ENCODE measurements at regions not wholly inside any gene's neighbourhood (a gene's known extent, or its start where the extent isn't known, plus 50 kb on each side); places are given as distances from the start of the nearest gene placed in this dataset.

GRCh38 chr11:81892770-81893635, 840.7 kb downstream of the FAM181B start:
- DNase-seq (ENCODE audit: low read depth in 2 of 2) = no peak

DNA sequence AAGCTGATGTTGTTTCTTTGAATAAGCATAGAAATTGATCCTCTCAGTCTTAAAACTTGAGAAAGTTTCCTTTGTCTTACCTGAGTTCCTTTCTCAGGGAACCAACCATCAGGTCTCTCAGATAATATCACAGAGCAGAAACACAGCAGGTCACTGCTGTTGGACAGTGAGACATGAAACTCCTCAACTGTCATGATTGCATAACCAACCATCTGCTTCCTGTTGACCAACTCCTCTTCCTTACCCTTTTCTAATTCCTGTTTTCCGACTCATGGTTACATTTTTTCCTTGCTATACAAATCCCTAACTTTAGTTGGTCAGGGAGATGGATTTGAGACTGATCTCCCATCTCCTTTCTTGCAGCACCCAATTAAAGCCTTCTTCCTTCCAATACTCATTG, 845.3 kb downstream of the FAM181B start:
- no peak for DNase-seq (ENCODE audit: low read depth in 2 of 2)

- no peak for DNase-seq (ENCODE audit: low read depth in 2 of 2)
Observed at GRCh38 chr11:81887671-81888070, 846.0 kb downstream of the FAM181B start.

- no peak for DNase-seq (ENCODE audit: low read depth in 2 of 2)
Observed at GRCh38 chr11:81886406-81887075, 847.1 kb downstream of the FAM181B start.

DNA sequence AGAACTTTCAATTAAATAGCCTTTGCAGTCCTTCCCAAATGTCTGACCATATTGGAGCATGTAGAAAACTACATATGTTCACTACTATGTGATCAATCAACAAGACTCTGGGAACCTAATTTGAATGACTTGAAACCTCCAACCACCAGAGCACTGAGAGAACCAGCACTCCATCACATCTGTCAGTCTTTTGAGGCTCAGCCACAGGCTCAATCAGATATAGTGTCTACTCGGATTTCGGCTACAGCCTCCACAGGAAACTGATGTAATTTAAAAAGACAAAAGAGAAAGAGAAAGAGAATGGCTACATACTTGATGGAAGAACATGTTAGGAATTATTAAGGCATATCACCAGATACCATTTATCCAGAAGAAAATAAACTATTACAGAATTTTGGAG, 859.0 kb downstream of the FAM181B start:
- DNase-seq (ENCODE audit: low read depth in 2 of 2) = no peak

- no peak for DNase-seq (ENCODE audit: low read depth in 2 of 2)
Observed at GRCh38 chr11:81870815-81871214, 862.8 kb downstream of the FAM181B start.

DNA sequence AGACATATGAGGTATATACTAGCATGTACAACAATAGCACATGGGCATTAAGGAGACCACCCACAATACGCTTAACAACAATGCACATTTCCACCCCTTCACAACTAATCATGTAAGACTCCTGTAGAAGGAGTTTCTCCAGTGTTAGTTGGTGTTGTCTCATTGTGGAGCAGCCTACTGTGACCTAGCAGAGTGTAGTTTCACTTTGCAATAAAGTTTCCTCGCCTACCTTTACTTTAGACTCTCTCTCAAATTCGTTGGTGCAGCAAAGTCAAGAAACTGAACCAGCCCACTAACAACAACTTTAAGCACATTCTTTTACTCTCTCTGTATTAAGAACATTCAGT, 863.6 kb downstream of the FAM181B start:
- DNase-seq (ENCODE audit: low read depth in 2 of 2) = no peak

GRCh38 chr11:81869351-81870065, 864.2 kb downstream of the FAM181B start:
- DNase-seq (ENCODE audit: low read depth in 2 of 2) = peak; percentile 49 to 78

DNA sequence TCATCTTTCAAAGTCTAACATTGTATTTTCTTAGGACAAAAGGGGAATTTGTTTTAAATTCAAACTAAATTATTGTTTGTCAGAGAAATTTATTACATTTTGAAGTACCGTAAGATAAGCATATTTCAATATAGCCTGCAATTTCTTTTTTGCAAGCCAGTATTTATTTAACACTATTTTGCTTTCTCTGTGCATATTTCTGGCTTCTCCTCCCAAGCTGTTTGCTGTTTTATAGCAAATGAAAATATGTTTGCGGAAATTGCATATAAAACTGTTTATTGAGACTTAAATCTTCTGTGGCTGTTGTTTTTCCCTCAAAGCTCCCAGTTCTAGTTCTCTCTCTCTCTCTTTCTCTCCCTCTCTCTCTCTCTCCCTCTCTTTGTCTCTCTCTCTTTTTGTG, 866.8 kb downstream of the FAM181B start:
- no peak for DNase-seq (ENCODE audit: low read depth in 2 of 2)

- DNase-seq (ENCODE audit: low read depth in 2 of 2) = no peak
Observed at GRCh38 chr11:81857386-81857785, 876.3 kb downstream of the FAM181B start.

- DNase-seq (ENCODE audit: low read depth in 2 of 2) = no peak
Observed at GRCh38 chr11:81853791-81854190, 879.9 kb downstream of the FAM181B start.

GRCh38 chr11:81852896-81853295, 880.8 kb downstream of the FAM181B start:
- no peak for DNase-seq (ENCODE audit: low read depth in 2 of 2)

GRCh38 chr11:81840380-81840779, 893.3 kb downstream of the FAM181B start:
- DNase-seq (ENCODE audit: low read depth in 2 of 2) = no peak

DNA sequence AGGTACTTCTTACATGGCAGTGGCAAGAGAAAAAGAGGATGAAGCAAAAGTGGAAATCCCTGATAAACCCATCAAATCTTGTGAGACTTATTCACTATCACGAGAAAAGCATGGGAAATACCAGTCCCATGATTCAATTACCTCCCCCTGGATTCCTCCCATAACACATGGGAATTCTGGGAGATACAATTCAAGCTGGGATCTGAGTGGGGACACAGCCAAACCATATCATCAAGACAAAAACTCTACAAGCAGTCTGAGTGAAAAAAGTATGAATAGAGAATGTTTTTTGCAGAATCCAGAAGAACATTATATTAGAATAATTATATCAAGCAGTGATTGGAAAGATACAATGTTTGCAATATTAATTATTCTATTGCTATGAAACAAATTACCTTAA, 893.7 kb downstream of the FAM181B start:
- no peak for DNase-seq (ENCODE audit: low read depth in 2 of 2)

DNA sequence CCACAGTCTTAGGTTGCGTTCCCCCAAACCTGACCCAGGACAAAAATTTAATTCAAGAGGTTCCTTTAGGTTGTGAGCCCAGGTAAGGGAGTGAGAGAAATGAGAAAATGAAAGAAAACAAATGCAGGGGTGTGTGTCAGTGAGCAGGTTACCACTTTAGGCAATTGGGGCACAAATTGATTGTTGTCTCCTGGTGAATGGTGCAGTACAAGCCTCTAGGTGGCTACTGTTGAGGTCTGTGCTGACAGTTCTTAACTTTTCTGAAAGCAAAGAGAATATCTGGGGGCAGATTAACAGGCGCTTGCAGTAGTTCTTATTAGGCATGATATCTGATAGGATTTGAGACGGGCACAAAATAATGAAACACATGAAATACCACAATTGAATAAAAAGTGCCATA, 894.6 kb downstream of the FAM181B start:
- DNase-seq (ENCODE audit: low read depth in 2 of 2) = no peak

GRCh38 chr11:81829976-81830375, 903.7 kb downstream of the FAM181B start:
- DNase-seq (ENCODE audit: low read depth in 2 of 2) = no peak

DNA sequence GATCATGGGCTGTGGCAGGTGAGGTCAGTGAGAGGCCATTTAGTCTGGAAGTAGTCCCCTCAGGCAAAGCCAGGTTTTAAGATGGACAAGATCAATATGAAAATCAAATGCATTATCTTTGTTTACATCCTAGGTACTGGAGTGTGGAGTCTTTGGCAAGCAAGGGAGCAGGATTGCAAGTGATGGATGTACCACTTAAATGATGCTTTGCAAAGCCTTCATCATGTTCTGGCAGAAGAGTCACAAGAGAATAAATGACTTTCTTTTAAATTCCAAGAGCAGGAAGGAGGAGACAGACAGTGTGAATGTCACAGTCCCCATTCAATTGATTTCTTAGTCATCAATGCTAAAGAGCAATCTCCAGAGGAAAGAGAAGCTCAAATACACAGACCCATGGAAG, 908.3 kb downstream of the FAM181B start:
- no peak for DNase-seq (ENCODE audit: low read depth in 2 of 2)

GRCh38 chr11:81819462-81819861, 914.2 kb downstream of the FAM181B start:
- DNase-seq (ENCODE audit: low read depth in 2 of 2) = no peak

- no peak for DNase-seq (ENCODE audit: low read depth in 2 of 2)
Observed at GRCh38 chr11:81804858-81805257, 928.8 kb downstream of the FAM181B start.

GRCh38 chr11:81802591-81802990, 931.1 kb downstream of the FAM181B start:
- no peak for DNase-seq (ENCODE audit: low read depth in 2 of 2)

DNA sequence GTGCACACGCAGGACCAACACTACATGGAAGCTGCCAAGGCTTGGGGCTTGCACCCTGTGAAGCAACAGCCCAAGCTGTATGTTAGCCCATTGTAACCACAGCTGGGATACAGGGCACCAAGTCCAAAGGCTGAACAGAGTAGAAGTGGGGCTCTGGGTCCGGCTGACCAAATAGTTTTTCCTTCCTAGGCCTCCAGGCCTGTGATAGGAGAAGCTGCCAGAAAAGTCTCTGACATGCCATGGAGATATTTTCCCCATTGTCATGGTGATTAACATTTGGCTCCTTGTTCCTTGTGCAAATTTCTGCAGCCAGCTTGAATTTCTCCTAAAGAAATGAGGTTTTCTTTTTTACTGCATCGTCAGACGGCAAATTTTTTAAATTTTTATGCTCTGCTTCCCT, 941.2 kb downstream of the FAM181B start:
- DNase-seq (ENCODE audit: low read depth in 2 of 2) = no peak

- DNase-seq (ENCODE audit: low read depth in 2 of 2) = no peak
Observed at GRCh38 chr11:81787584-81788049, 946.0 kb downstream of the FAM181B start.

- DNase-seq (ENCODE audit: low read depth in 2 of 2) = no peak
Observed at GRCh38 chr11:81772166-81772565, 961.5 kb downstream of the FAM181B start.
